Colon (tissue), 2 donors: ENCODE measurements at regions not wholly inside any gene's neighbourhood (a gene's known extent, or its start where the extent isn't known, plus 50 kb on each side); places are given as distances from the start of the nearest gene placed in this dataset.
"Not testable (repeated sequence)": the region's sequence is repeated elsewhere in the genome, so short reads cannot be mapped to it uniquely, and the experiment has no call there.

ENCODE experiments used
- FAIRE-seq: peaks from 2 replicates; lab custom pipeline; 2012; peaks lifted over from hg19 to GRCh38; lab: Jason Lieb, UNC
- donor health status: control.
- donor health status: control.

GRCh38 chr1:212495766-212496494 lies 63.2 kb downstream of the NENF start:
- no peak for FAIRE-seq

- no peak for FAIRE-seq
Measured at GRCh38 chr1:212496682-212497081, 64.0 kb downstream of the NENF start.

GRCh38 chr1:212497553-212497952 lies 64.8 kb downstream of the NENF start:
- no peak for FAIRE-seq

GRCh38 chr1:212498283-212499040 lies 65.7 kb downstream of the NENF start:
- FAIRE-seq = no peak

- FAIRE-seq = no peak
Measured at GRCh38 chr1:212500351-212500750, 67.6 kb downstream of the NENF start.

- FAIRE-seq = no peak
Measured at GRCh38 chr1:212500983-212501382, 68.3 kb downstream of the NENF start.

GRCh38 chr1:212503714-212504113 lies 71.0 kb downstream of the NENF start:
- no peak for FAIRE-seq

GRCh38 chr1:212504171-212504803 lies 71.6 kb downstream of the NENF start:
- no peak for FAIRE-seq

GRCh38 chr1:212506666-212507065 lies 73.9 kb downstream of the NENF start:
- no peak for FAIRE-seq

- no peak for FAIRE-seq
Measured at GRCh38 chr1:212507369-212507768, 74.6 kb downstream of the NENF start.

- FAIRE-seq = no peak
Measured at GRCh38 chr1:212512816-212513559, 80.3 kb downstream of the NENF start.

- FAIRE-seq = no peak
Measured at GRCh38 chr1:212513586-212513985, 80.9 kb downstream of the NENF start.

GRCh38 chr1:212514056-212514614 lies 81.4 kb downstream of the NENF start:
- no peak for FAIRE-seq

- FAIRE-seq = no peak
Measured at GRCh38 chr1:212514782-212515181, 82.1 kb downstream of the NENF start.

GRCh38 chr1:212515329-212515760 lies 82.6 kb downstream of the NENF start:
- FAIRE-seq = no peak

GRCh38 chr1:212516012-212516411 lies 83.3 kb downstream of the NENF start:
- FAIRE-seq = not testable (repeated sequence)

- no peak for FAIRE-seq
Measured at GRCh38 chr1:212518188-212519054, 85.7 kb downstream of the NENF start.

GRCh38 chr1:212519131-212519530 lies 86.4 kb downstream of the NENF start:
- no peak for FAIRE-seq

- no peak for FAIRE-seq
Measured at GRCh38 chr1:212520299-212520698, 87.6 kb downstream of the NENF start.

- peak; percentile 10 for FAIRE-seq
Measured at GRCh38 chr1:212520746-212521145, 87.8 kb upstream of the ATF3 start.

GRCh38 chr1:212525479-212526110 lies 83.0 kb upstream of the ATF3 start:
- FAIRE-seq = no peak
